Astrocyte (in vitro differentiated cells and primary cell): ENCODE measurements at regions not wholly inside any gene's neighbourhood (a gene's known extent, or its start where the extent isn't known, plus 50 kb on each side); places are given as distances from the start of the nearest gene placed in this dataset.

Source experiments
- CTCF ChIP-seq: IDR thresholded peaks from 2 replicates; pipeline ENCODE4 v1.5.1; 2011; ENCODE audit warnings: low read depth, mild to moderate bottlenecking, inconsistent platforms, low read length, moderate library complexity; ENCODE audit not compliant: insufficient read depth
- EZH2 ChIP-seq: IDR thresholded peaks from 2 replicates; pipeline ENCODE4 v1.6.1; 2012; ENCODE audit warnings: mild to moderate bottlenecking, low read length, inconsistent platforms; ENCODE audit not compliant: insufficient read depth

DNA sequence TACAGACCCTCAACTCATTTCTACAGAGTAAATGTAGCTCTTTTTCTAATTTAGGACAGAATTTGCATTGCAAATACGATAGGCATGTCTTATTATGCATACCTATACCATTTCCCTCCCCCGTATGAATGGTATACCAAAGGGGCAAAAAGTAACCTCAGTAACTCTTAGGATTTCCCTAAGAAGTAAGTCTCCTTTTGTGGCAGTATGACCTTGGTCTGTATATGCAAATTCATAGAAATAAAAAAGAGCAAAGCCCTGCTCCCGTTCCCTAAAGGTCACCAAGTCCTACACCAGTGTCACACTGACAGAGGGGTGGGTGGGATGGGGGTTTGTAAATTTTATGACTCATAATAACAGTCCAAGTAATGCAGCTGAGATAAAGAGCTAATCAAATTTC, 365.8 kb upstream of the CCDC196 start:
- TF ChIP-seq EZH2: no peak
- TF ChIP-seq CTCF: no peak
